H1 (cell line): ENCODE measurements at regions not wholly inside any gene's neighbourhood (a gene's known extent, or its start where the extent isn't known, plus 50 kb on each side); places are given as distances from the start of the nearest gene placed in this dataset.

Experiments used
- CTCF ChIA-PET: fragments of 300-600 bp; sonication (Branson Sonifier 250); formaldehyde crosslinking; loops from one replicate; lab custom pipeline; 2021; ENCODE audit not compliant: partially characterized antibody; lab: Charles Lee
- POLR2A ChIA-PET: fragments of 300-600 bp; sonication (Branson Sonifier 250); formaldehyde crosslinking; loops from one replicate; lab custom pipeline; 2021; ENCODE audit warnings: inconsistent platforms; ENCODE audit not compliant: partially characterized antibody; lab: Charles Lee
- DNase-seq, 2 experiments: peaks; one replicate each; pipeline versions ENCODE4 v3.0.0 to v3.0.0-alpha.2; 2010 to 2022; ENCODE audit warnings: low spot score in 2 of 2, low read depth in 1 of 2, mixed read lengths in 1 of 2
- FAIRE-seq: peaks from 2 replicates; lab custom pipeline; 2011; peaks lifted over from hg19 to GRCh38; lab: Jason Lieb, UNC
- H2AFZ ChIP-seq: 2 replicates; pipeline ENCODE4 v1.8.1; 2012; ENCODE audit warnings: low read length, inconsistent platforms
- H2AK5ac ChIP-seq: 2 replicates; pipeline ENCODE4 v1.6.1; 2013; ENCODE audit warnings: low read depth, low read length
- H2BK120ac ChIP-seq: replicated peaks from 2 replicates; pipeline ENCODE3; 2013; ENCODE audit warnings: low read depth, low read length, inconsistent platforms
- H2BK12ac ChIP-seq: 2 replicates; pipeline ENCODE4 v1.6.1; 2013; ENCODE audit warnings: low read depth, low read length
- H2BK15ac ChIP-seq: 2 replicates; pipeline ENCODE4 v1.6.1; 2013; ENCODE audit warnings: low read length
- H2BK20ac ChIP-seq: 2 replicates; pipeline ENCODE4 v1.6.1; 2013; ENCODE audit warnings: low read length
- H2BK5ac ChIP-seq: 2 replicates; pipeline ENCODE4 v1.6.1; 2013; ENCODE audit warnings: low read depth, low read length
- H3K14ac ChIP-seq: 2 replicates; pipeline ENCODE4 v1.6.1; 2013; ENCODE audit warnings: inconsistent platforms; ENCODE audit not compliant: insufficient read length
- H3K18ac ChIP-seq: 2 replicates; pipeline ENCODE4 v1.6.1; 2013; ENCODE audit warnings: low read length; ENCODE audit errors: extremely low read depth
- H3K23ac ChIP-seq: 2 replicates; pipeline ENCODE4 v1.6.1; 2013; ENCODE audit warnings: inconsistent platforms; ENCODE audit not compliant: insufficient read length
- H3K23me2 ChIP-seq: 2 replicates; pipeline ENCODE4 v1.6.1; 2013; ENCODE audit warnings: low read depth, low read length
- H3K27ac ChIP-seq: 2 replicates; pipeline ENCODE4 v1.6.1; 2011; ENCODE audit warnings: low read depth, low read length, inconsistent platforms
- H3K27me3 ChIP-seq, 4 experiments: replicated peaks in 1 of 4; 1 replicate in 1 of 4; 2 replicates in 3 of 4; pipeline versions ENCODE4 v1.6.1 to v1.8.1; 2011 to 2013; ENCODE audit warnings: low read length in 3 of 4, mild to moderate bottlenecking in 3 of 4, inconsistent platforms in 2 of 4, mixed read lengths in 2 of 4, moderate library complexity in 1 of 4; ENCODE audit not compliant: control insufficient read depth in 3 of 4, insufficient read depth in 3 of 4; ENCODE audit errors: extremely low read depth in 1 of 4
- H3K36me3 ChIP-seq, 4 experiments: 2 replicates each; pipeline versions ENCODE4 v1.6.1 to v1.8.1; 2011 to 2013; ENCODE audit warnings: mild to moderate bottlenecking in 4 of 4, low read length in 3 of 4, moderate library complexity in 2 of 4, control low read depth in 1 of 4, inconsistent platforms in 1 of 4; ENCODE audit not compliant: insufficient read depth in 4 of 4, control insufficient read depth in 2 of 4
- H3K4ac ChIP-seq: replicated peaks from 2 replicates; pipeline ENCODE3; 2013; ENCODE audit warnings: low read length, low read depth, mixed read lengths, inconsistent platforms; ENCODE audit not compliant: insufficient read length
- H3K4me1 ChIP-seq, 4 experiments: replicated peaks in 1 of 4; 1 replicate in 1 of 4; 2 replicates in 3 of 4; pipeline versions ENCODE4 v1.6.1 to v1.8.1; 2011 to 2013; ENCODE audit warnings: low read length in 3 of 4, inconsistent platforms in 2 of 4, mixed read lengths in 1 of 4; ENCODE audit not compliant: insufficient read depth in 4 of 4, control insufficient read depth in 3 of 4
- H3K4me2 ChIP-seq, 2 experiments: 2 replicates each; pipeline versions ENCODE4 v1.6.1 to v1.8.1; 2011 to 2013; ENCODE audit warnings: low read depth in 2 of 2, low read length in 2 of 2, control low read depth in 1 of 2, inconsistent platforms in 1 of 2, mild to moderate bottlenecking in 1 of 2; ENCODE audit not compliant: insufficient read depth in 1 of 2
- H3K4me3 ChIP-seq, 4 experiments: fragments of 200-600, 300-600 bp in 1 of 4; sonication (generic), shearing (Covaris generic), sonication (Bioruptor Twin) in 1 of 4; 2 replicates each; pipeline versions ENCODE4 v1.5.1 to v1.8.1; 2011 to 2016; ENCODE audit warnings: low read length in 4 of 4, low read depth in 3 of 4, control low read depth in 2 of 4, inconsistent platforms in 2 of 4, mild to moderate bottlenecking in 2 of 4, mixed read lengths in 1 of 4, moderate library complexity in 1 of 4; ENCODE audit not compliant: insufficient read depth in 2 of 4; ENCODE audit errors: extremely low read depth in 1 of 4
- H3K56ac ChIP-seq: replicated peaks from 2 replicates; pipeline ENCODE3; 2013; ENCODE audit warnings: low read depth, mild to moderate bottlenecking, mixed read lengths, low read length, inconsistent platforms; ENCODE audit not compliant: insufficient read length
- H3K79me1 ChIP-seq: 2 replicates; pipeline ENCODE4 v1.6.1; 2013; ENCODE audit warnings: low read depth, low read length, control low read depth
- H3K79me2 ChIP-seq, 2 experiments: 2 replicates each; pipeline versions ENCODE4 v1.6.1 to v1.8.1; 2012 to 2013; ENCODE audit warnings: low read length in 2 of 2, mild to moderate bottlenecking in 2 of 2, inconsistent platforms in 1 of 2; ENCODE audit not compliant: insufficient read depth in 2 of 2, control insufficient read depth in 1 of 2
- H3K9ac ChIP-seq, 4 experiments: replicated peaks in 1 of 4; 1 replicate in 1 of 4; 2 replicates in 3 of 4; pipeline versions ENCODE4 v1.6.1 to v1.8.1; 2011 to 2013; ENCODE audit warnings: low read depth in 3 of 4, low read length in 3 of 4, control low read depth in 2 of 4, mild to moderate bottlenecking in 2 of 4, moderate library complexity in 2 of 4, inconsistent platforms in 1 of 4; ENCODE audit errors: extremely low read depth in 1 of 4
- H3K9me3 ChIP-seq, 2 experiments: 2 replicates each; pipeline versions ENCODE4 v1.6.1 to v1.8.1; 2012 to 2013; ENCODE audit warnings: mild to moderate bottlenecking in 2 of 2, moderate library complexity in 2 of 2, control low read depth in 1 of 2, inconsistent platforms in 1 of 2, low read depth in 1 of 2, low read length in 1 of 2, mixed read lengths in 1 of 2; ENCODE audit not compliant: insufficient read depth in 2 of 2
- H4K20me1 ChIP-seq, 2 experiments: replicated peaks in 1 of 2; 2 replicates each; pipeline versions ENCODE3 to v1.8.1; 2011 to 2013; ENCODE audit warnings: inconsistent platforms in 2 of 2, low read length in 2 of 2, mild to moderate bottlenecking in 1 of 2; ENCODE audit not compliant: insufficient read depth in 2 of 2, control insufficient read depth in 1 of 2
- H4K5ac ChIP-seq: 2 replicates; pipeline ENCODE4 v1.6.1; 2013; ENCODE audit warnings: low read length, low read depth, mixed read lengths, inconsistent platforms; ENCODE audit not compliant: insufficient read length
- H4K8ac ChIP-seq: 2 replicates; pipeline ENCODE4 v1.8.0; 2013; ENCODE audit warnings: mild to moderate bottlenecking, moderate library complexity, low read length, inconsistent platforms; ENCODE audit not compliant: insufficient read depth; ENCODE audit errors: extremely low read depth
- H4K91ac ChIP-seq: replicated peaks from 2 replicates; pipeline ENCODE3; 2013; ENCODE audit warnings: low read length, mixed read lengths, inconsistent platforms; ENCODE audit not compliant: insufficient read length
- MAFK ChIP-seq: IDR thresholded peaks from 2 replicates; pipeline ENCODE4 v1.6.1; 2012; ENCODE audit warnings: low read depth, mild to moderate bottlenecking, improper control_type of control experiment, low read length
- WGBS, 2 experiments: shearing (Covaris generic) in 1 of 2; methylation state at CpG; one replicate each; pipeline versions ENCODE4 v1.1.6 to v1.1.7; 2013 to 2015; ENCODE audit warnings: low lambda C conversion rate in 2 of 2, mixed read lengths in 2 of 2, inconsistent platforms in 1 of 2, low coverage in 1 of 2, missing lambda C conversion rate in 1 of 2; ENCODE audit not compliant: insufficient replicate concordance in 2 of 2, insufficient coverage in 1 of 2, insufficient read length in 1 of 2; ENCODE audit errors: extremely low coverage in 1 of 2, missing lambda C conversion rate in 1 of 2; 5-methylcytosine and 5-hydroxymethylcytosine counted together

- Histone ChIP-seq H3K4me2 (no peak overlapping the region), H2BK20ac (no peak overlapping the region), H3K18ac (no peak overlapping the region), H2BK15ac (no peak overlapping the region), H3K4me3 (no peak overlapping the region), H4K8ac (no peak overlapping the region), H2BK120ac (no peak overlapping the region), H3K4ac (no peak overlapping the region), H3K56ac (no peak overlapping the region), H3K79me2 (no peaks in the 10 kb centered on the region), H3K27ac (no peak overlapping the region), H3K79me1 (no peaks in the 10 kb centered on the region), H4K20me1 (no peaks in the 10 kb centered on the region), H3K23ac (no peak overlapping the region), H3K9me3 (no peaks in the 10 kb centered on the region), H2AFZ (no peak overlapping the region), H4K91ac (no peak overlapping the region), H2AK5ac (no peak overlapping the region), H4K5ac (no peak overlapping the region), H3K14ac (no peak overlapping the region), H3K23me2 (no peaks in the 10 kb centered on the region), H3K27me3 (no peaks in the 10 kb centered on the region), H3K36me3 (no peaks in the 10 kb centered on the region; a peak in 1 of 8 replicates), H3K9ac (no peak overlapping the region), H2BK12ac (no peak overlapping the region), H3K4me1 (no peaks in the 10 kb centered on the region), H2BK5ac (no peak overlapping the region)
- 96% methylated on average over 1 of the region's 1 CpG; no CpG with 5 or more reads in 1 of the 2 experiments for WGBS, 2 experiments
- DNase-seq (no peak), FAIRE-seq (no peak)
- no peak for TF ChIP-seq MAFK
- ChIA-PET POLR2A (interaction anchor here (0.7 kb wide), 1 partner anchor 474 kb away, joined by 3 read pairs; no protein-coding TSS in a partner anchor), CTCF (no interaction called here)
Observed at GRCh38 chr20:3339076-3339475, 68.4 kb downstream of the DNAAF9 start.
